Keratinocyte (primary cell): ENCODE measurements at regions not wholly inside any gene's neighbourhood (a gene's known extent, or its start where the extent isn't known, plus 50 kb on each side); places are given as distances from the start of the nearest gene placed in this dataset.

Source experiments
- CTCF ChIP-seq, 3 experiments: IDR thresholded peaks in 1 of 3; conservative IDR thresholded peaks in 1 of 3; optimal IDR thresholded peaks in 1 of 3; 2 replicates in 2 of 3; 3 replicates in 1 of 3; pipeline versions ENCODE3 to v1.5.1; 2011; ENCODE audit warnings: low read length in 3 of 3, mild to moderate bottlenecking in 3 of 3, moderate library complexity in 2 of 3, control low read depth in 1 of 3, inconsistent platforms in 1 of 3; ENCODE audit not compliant: insufficient read depth in 2 of 3; ENCODE audit errors: extremely low read depth in 1 of 3
- EZH2 ChIP-seq: IDR thresholded peaks from one replicate; pipeline ENCODE4 v1.6.1; 2012; ENCODE audit warnings: inconsistent platforms, mild to moderate bottlenecking, low read length, moderate library complexity

- TF ChIP-seq CTCF (optimal IDR thresholded peaks at IDR 0.05 in 1 of 3, IDR thresholded peaks at IDR 0.05 in 1 of 3, conservative IDR thresholded peaks at IDR 0.05 in 1 of 3; ENCODE audit: extremely low read depth in 1 of 3, insufficient read depth in 2 of 3, low read length in 3 of 3), result no peak
- TF ChIP-seq EZH2, result no peak
Measured at GRCh38 chrX:34275699-34276098, 143.6 kb upstream of the FAM47A start.
